Suppressor macrophage (primary cell): ENCODE measurements at regions not wholly inside any gene's neighbourhood (a gene's known extent, or its start where the extent isn't known, plus 50 kb on each side); places are given as distances from the start of the nearest gene placed in this dataset.
A peak's percentile ranks its signal among the peaks of the same experiment; 100 is the strongest.

Experiments
- DNase-seq, 4 experiments: peaks; one replicate each; pipeline ENCODE4 v3.0.0-alpha.2; 2020 to 2022

- no peak for DNase-seq
Observed at GRCh38 chr11:119882316-119882715, 153.3 kb upstream of the NECTIN1 start.

DNA sequence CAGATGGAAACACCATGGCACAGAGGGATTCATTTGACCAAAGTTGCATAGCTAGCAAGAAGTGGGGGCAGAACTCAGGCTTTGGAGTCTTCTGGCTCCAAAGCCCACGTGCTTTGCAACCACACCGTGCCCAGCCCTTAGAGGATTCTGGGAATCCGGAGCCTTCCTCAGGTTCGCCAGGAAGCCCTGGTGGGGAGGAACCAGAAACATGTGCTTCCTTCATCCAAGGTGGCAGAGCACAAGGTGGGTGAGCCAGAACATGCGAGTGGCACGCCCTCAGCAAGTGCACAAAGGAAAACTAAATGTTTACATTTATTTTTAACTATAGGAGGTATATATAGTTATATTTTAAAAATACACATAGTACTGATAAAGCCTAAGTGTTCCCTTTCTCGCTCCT, 151.9 kb upstream of the NECTIN1 start:
- DNase-seq, result no peak

DNA sequence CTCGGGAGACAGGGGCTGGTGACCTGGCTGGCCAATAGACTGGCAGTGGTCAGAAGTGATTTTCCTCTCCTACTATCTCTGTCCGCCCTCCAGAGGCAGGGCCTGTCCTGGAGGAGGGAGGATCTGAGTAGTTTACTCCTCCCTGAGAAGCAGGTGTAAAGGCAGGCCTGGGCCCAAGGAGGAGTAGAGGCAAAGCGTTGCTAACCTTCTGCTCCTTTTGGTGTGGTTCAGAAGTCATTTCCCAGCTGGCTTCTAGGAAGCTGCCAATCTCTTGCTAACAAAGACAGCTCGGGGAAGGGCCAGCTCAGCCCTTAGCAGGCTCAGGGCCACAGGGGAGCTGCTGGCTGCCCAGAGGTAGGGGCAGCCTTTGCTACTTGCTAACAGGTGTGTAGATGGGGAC, 151.1 kb upstream of the NECTIN1 start:
- DNase-seq, result no peak

DNA sequence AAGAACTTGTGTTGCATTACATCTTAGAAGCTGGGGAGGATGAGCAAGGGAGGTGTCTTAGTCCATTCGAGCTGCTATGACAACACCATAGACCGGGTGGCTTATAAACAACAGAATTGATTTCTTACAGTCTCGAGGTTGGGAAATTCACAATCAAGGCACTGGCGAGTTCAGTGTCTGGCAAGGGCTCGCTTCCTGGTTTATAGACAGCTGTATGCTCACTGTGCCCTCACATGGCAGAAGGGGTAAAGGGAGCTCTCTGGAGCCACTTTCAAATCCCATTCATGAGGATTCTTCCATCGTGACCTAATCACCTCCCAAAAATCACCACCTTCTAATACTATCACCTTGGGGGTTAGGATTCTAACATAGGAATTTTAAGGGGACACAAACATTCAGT, 150.0 kb upstream of the NECTIN1 start:
- no peak for DNase-seq

DNA sequence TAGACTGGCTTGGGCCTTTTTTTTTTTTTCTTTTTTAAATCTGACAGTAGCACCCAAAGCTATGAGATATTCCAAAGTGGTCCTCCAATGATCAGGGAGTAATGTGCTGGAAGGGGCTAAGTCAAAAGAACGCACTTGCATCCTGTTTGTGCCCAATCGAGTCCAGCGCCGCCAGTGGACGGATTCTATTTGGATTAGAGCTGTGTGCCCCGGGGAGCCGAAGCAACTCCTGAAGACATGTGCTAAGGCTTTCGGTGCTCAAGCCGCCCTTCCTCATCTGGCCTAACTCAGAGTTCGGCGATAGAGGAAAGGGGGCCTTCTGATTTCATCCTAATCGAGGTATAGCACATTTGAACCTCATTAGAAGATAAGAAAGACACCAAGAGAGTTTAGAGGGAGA, 147.8 kb upstream of the NECTIN1 start:
- no peak for DNase-seq

DNA sequence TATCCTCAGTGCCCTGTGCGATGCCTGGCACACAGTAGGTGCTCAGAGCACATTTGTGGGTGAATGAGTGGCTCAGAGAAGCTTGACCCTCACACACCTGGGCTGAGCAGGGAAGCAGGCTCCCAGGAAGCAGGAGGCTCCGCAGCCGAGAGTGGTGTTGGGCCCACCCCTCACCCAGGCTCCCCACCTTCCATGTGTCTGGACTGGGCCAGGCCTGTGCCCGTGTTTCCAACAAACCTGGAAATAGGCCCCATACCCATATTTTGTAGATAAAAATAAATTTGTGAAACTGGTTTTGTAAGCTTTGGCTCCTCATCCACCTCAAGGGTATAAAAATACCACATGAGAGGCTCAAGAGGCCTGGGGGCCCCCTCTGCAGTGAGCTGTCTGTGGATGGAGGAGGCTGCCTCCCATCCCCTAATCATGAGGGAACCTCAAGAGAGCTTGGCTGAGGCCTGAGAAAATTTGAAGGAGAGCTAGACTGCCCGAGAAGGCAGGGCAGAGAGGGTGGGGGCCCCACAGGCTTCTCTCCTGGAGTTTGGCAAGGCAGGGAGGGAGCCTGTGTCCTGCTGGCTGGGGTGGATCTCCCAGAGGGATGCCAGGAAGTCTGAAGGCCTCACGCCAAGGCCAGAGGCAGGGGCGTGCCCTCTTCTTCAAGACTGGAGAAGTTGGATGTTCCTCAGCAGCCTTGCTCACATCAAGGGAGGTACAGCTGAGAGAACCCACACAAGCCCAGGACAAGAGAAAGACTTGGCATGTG, 147.0 kb upstream of the NECTIN1 start:
- no peak for DNase-seq

DNA sequence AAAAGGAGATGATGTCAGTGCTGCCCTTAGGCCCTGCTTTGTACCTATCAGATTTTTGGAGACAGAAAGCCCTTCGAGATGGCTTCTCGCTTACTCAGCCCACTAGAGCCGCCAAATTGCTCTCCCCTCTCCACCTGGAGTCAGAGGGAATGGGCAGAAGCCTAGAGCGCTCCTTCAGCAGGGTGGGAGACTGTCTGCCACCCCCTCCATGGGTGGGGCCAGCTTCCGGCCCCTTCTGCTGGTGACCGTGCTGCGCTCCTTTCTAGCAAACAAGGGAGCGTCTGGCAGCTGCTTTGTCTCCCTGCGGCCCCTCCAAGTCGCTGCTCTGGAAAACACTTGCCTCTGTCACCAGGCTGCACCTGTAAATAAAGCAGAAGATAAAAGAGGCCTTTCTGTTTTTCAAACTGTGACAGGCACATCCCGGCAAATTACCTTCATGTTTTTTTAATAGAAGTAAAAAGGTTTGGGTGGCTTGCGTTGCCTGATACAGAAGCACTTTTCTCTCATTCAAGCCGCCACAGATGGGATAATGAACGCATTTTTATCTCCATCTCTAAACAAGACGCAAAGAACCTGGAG, 145.7 kb upstream of the NECTIN1 start:
- no peak for DNase-seq

- no peak for DNase-seq
Observed at GRCh38 chr11:119873761-119874421, 144.9 kb upstream of the NECTIN1 start.

- DNase-seq, result no peak
Observed at GRCh38 chr11:119872611-119873310, 143.8 kb upstream of the NECTIN1 start.

GRCh38 chr11:119865661-119866156, 136.7 kb upstream of the NECTIN1 start:
- peak; percentile 12 to 59 (median 52) for DNase-seq

DNA sequence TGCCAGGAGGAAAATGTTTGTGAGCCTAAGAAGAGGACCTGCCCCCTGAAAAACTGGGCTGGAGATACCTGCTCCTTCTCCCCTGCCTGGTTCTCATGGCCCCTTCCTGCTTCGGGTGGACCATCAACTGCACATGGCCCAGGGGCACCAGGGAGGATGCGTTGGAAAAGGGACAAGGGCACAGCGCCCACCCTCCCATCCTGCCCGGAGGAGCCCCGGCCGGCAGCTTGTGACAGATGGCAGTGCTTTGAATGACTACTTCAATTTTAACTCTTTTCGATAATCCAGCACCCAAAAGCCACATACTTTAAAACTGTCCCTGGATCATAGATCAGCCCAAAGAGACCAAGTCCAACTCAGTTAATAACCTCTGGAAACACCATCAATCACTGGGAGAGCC, 135.8 kb upstream of the NECTIN1 start:
- no peak for DNase-seq

DNA sequence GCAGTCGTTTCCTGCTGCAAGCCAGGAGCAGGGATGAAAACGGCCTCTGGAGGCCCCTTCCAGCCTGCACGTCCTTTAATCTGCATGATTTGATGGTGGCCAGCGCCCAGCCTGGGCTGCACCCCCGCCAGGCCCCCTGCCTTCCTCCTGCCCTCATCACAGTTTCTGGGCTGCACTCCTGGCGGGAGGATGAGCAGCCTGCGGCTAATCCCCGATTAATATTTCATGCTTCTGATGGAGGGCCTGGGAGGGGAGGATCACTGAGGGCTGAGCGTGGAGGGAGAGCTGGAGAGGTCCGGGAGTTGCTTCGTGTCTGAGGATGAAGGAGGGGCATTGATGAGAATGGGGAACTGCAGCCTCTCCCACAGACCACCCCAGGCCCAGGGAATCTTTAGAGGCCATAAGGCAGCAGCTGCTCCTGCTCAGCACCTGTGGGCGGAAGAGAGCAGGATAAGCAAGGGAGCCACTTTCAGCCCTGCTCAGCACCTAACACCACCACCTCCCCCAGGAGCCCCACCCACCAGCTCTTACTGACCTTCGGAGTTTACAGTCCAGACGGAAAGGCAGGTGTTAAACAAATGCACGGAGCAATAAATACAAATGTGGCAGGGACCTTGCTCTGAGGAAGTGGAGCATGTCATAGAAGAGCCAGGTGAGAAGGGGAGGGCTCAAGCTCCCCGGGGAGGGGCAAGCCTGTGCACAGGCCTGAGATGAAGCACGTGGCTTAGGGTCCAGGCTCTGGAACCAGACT, 135.0 kb upstream of the NECTIN1 start:
- no peak for DNase-seq

DNA sequence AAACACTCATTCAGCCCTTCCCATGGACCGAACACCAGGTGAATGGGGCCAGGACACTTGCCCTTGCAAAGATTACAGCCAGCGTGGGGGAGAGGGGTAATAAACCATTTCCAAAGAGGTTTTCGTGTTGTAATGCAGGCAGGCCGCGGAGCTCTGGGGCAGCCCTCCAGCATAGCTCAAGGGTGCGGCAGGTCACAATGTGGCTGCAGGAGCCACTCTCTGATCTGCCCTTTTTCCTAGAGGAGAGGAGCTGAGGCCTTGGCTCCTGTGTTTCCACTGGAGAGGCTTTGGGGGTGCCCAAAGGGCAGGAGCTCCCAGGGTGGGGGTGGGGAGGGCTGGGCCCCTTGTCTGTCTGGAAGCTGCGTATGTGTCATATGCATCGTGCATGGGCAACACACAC, 134.2 kb upstream of the NECTIN1 start:
- no peak for DNase-seq

- DNase-seq, result no peak
Observed at GRCh38 chr11:119861160-119861559, 132.2 kb upstream of the NECTIN1 start.

GRCh38 chr11:119860561-119861094, 131.6 kb upstream of the NECTIN1 start:
- DNase-seq, result no peak

DNA sequence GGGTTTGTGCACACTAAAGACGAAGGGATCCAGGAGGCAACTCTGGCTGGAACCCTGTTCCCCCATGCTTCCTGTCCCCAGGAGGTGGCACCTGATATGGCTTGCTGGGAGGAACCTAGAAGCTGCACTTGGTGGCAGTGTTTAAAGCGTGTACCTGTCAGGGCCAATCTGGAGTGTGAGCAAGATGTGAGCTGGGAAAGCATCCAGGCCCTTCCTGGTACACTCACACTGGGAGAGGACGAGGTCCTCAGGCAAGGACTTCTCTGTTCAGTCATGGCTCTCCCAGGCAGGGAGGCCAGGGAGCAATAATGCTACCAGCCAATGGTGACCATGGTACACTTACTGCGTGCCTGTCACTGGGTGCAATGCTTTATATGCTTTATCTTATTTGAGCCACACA, 130.7 kb upstream of the NECTIN1 start:
- no peak for DNase-seq

DNA sequence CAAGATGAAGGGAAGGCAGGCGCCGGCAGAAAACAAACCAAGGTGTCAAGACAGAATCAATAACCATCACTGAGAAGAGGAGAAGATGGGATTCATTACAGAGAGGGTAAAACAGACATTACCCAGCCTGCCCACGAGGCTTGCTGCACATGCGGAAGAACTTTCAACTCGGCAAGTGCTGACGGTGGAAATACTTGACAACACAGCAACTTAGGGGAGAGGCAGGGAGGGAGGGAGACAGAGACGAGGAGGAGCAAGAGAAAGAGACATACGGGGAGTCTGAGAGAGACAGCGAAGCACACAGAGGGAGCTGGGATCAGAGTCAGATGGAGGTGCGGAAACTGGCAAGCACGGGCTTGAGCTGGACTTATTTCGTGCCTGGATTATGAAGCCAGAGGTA, 129.3 kb upstream of the NECTIN1 start:
- no peak for DNase-seq

- no peak for DNase-seq
Observed at GRCh38 chr11:119856681-119857485, 127.9 kb upstream of the NECTIN1 start.

GRCh38 chr11:119855066-119855465, 126.1 kb upstream of the NECTIN1 start:
- DNase-seq, result no peak

DNA sequence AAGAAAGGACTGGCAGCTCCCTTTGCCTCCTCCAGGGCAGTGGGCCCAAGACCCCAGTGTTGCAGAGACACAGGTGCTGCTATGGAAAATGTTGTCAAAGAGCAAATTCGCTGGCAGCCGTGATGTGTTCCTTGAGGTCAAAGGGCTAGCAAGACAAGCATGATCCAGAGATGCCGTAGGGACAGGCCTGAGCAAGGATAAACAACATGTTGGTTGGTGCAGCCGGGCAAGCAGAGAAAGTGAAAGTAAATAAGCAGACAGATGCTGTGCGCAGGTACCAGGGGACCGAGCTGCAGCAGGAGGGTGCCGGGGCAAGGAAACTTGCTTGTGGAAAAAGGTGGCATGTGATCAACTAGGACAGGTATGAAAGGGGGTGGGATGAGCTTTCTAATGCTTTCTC, 125.5 kb upstream of the NECTIN1 start:
- no peak for DNase-seq
